WTC11 (cell line): ENCODE measurements at regions not wholly inside any gene's neighbourhood (a gene's known extent, or its start where the extent isn't known, plus 50 kb on each side); places are given as distances from the start of the nearest gene placed in this dataset.

Experiments used
- ATAC-seq: fragments of 200-7000 bp; cut with Tn5 transposase; 2 replicates; pipeline ENCODE4 v1.10.0; 2021; ENCODE audit warnings: mild to moderate bottlenecking, moderate library complexity
- CTCF ChIA-PET: fragments of 300-600 bp; sonication (Branson Sonifier 250); formaldehyde crosslinking; loops from one replicate; lab custom pipeline; 2021; ENCODE audit warnings: antibody characterized with exemption; lab: Charles Lee
- POLR2A ChIA-PET: fragments of 350-600 bp; sonication (Branson Sonifier 250); formaldehyde crosslinking; loops from one replicate; lab custom pipeline; 2021; ENCODE audit warnings: antibody characterized with exemption; lab: Charles Lee
- DNase-seq: peaks from one replicate; pipeline ENCODE4 v3.0.0; 2021; ENCODE audit warnings: low spot score
- H3K27ac Mint-ChIP-seq: 2 replicates; pipeline ENCODE4 v1.8.0; 2021; ENCODE audit warnings: mixed read lengths
- H3K27me3 Mint-ChIP-seq: 2 replicates; pipeline ENCODE4 v1.8.0; 2021; ENCODE audit warnings: low read depth, mild to moderate bottlenecking, moderate library complexity, mixed read lengths
- H3K36me3 Mint-ChIP-seq: 2 replicates; pipeline ENCODE4 v1.8.0; 2021; ENCODE audit warnings: mixed read lengths
- H3K4me1 Mint-ChIP-seq: 2 replicates; pipeline ENCODE4 v1.8.0; 2022; ENCODE audit warnings: mixed read lengths
- H3K4me3 Mint-ChIP-seq: 2 replicates; pipeline ENCODE4 v1.8.0; 2021; ENCODE audit warnings: mild to moderate bottlenecking, moderate library complexity, mixed read lengths
- H3K9me3 Mint-ChIP-seq: 2 replicates; pipeline ENCODE4 v1.8.0; 2021; ENCODE audit warnings: mixed read lengths
- EMX1 ChIP-seq: fragments of 250-450 bp; sonication (Bioruptor Pico); IDR thresholded peaks from 2 replicates; pipeline ENCODE4 v1.8.0; 2021; ENCODE audit warnings: mild to moderate bottlenecking
- FOXK1 ChIP-seq: sonication (generic); formaldehyde crosslinking; IDR thresholded peaks from 2 replicates; pipeline ENCODE4 v1.8.0; 2022; ENCODE audit warnings: mild to moderate bottlenecking, moderate library complexity, missing genetic modification reagents
- GABPB1 ChIP-seq: sonication (generic); formaldehyde crosslinking; IDR thresholded peaks from 2 replicates; pipeline ENCODE4 v1.8.1; 2023; ENCODE audit warnings: mild to moderate bottlenecking, missing genetic modification reagents
- GRHL2 ChIP-seq: fragments of 250-450 bp; sonication (Bioruptor Pico); IDR thresholded peaks from 2 replicates; pipeline ENCODE4 v1.8.0; 2022; ENCODE audit warnings: mild to moderate bottlenecking, moderate library complexity; ENCODE audit not compliant: insufficient replicate concordance, severe bottlenecking
- HMGA2 ChIP-seq: fragments of 250-450 bp; sonication (Bioruptor Pico); IDR thresholded peaks from 2 replicates; pipeline ENCODE4 v1.4.0; 2021; ENCODE audit warnings: mild to moderate bottlenecking, moderate library complexity
- IRF2 ChIP-seq: sonication (generic); formaldehyde crosslinking; IDR thresholded peaks from 2 replicates; pipeline ENCODE4 v1.8.0; 2022; ENCODE audit warnings: low read depth, missing genetic modification reagents, borderline replicate concordance
- NR1H2 ChIP-seq: sonication (generic); formaldehyde crosslinking; IDR thresholded peaks from 2 replicates; pipeline ENCODE4 v1.9.0; 2021; ENCODE audit warnings: mild to moderate bottlenecking, moderate library complexity, missing genetic modification reagents
- RELA ChIP-seq: sonication (generic); formaldehyde crosslinking; IDR thresholded peaks from 2 replicates; pipeline ENCODE4 v1.8.1; 2022; ENCODE audit warnings: missing genetic modification reagents, mild to moderate bottlenecking, borderline replicate concordance
- SMAD3 ChIP-seq: sonication (generic); formaldehyde crosslinking; IDR thresholded peaks from 2 replicates; pipeline ENCODE4 v1.8.0; 2022; ENCODE audit warnings: missing genetic modification reagents, mild to moderate bottlenecking, borderline replicate concordance
- ZNF425 ChIP-seq: fragments of 250-450 bp; sonication (Bioruptor Pico); conservative IDR thresholded peaks from 2 replicates; pipeline ENCODE4 v1.9.0; 2021; ENCODE audit warnings: mild to moderate bottlenecking
- ZNF671 ChIP-seq: fragments of 250-450 bp; sonication (Bioruptor Pico); IDR thresholded peaks from 2 replicates; pipeline ENCODE4 v1.8.0; 2021; ENCODE audit warnings: mild to moderate bottlenecking
- TF ChIP-seq, protein P1 (sequence below): sonication (generic); formaldehyde crosslinking; IDR thresholded peaks from 2 replicates; pipeline ENCODE4 v1.8.1; 2023; ENCODE audit warnings: mild to moderate bottlenecking, missing genetic modification reagents
- TF ChIP-seq, protein P2 (sequence below): sonication (generic); formaldehyde crosslinking; IDR thresholded peaks from 2 replicates; pipeline ENCODE4 v1.8.0; 2023; ENCODE audit warnings: missing genetic modification reagents, mild to moderate bottlenecking, borderline replicate concordance

DNA sequence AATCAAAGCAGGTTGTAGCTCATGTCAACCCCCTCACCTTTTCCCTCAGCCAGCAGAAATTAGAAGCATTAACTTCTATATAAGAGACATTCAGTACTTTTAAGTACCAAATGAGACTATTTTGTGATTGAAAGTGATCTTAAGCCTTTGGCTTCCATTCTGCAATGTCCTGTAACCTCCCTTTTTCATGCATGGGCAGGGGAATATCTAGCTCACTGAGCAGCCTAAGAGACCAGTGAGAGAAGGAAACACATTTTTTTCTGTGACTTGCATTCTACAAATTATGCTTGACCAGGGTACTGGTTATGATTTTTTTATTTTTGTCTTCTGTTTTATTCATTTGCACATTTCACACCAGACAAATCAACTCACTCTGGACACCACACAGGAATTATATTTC is 369.6 kb downstream of the KCTD12 start:
- CTCF ChIA-PET = no interaction called here
- 0 out of 2 replicates have a peak overlapping the region, but pooled peaks have one; percentile 6 for H3K27ac Mint-ChIP-seq
- no peak for DNase-seq
- H3K4me1 Mint-ChIP-seq = peaks cover 30% of the 10 kb centered on the region
- no peaks in the 10 kb centered on the region for H3K9me3 Mint-ChIP-seq
- no peak overlapping the region for H3K4me3 Mint-ChIP-seq
- ATAC-seq = peak; percentile 46
- POLR2A ChIA-PET = no interaction called here
- H3K27me3 Mint-ChIP-seq = no peaks in the 10 kb centered on the region
- peaks cover 3% of the 10 kb centered on the region for H3K36me3 Mint-ChIP-seq
- no peak for TF ChIP-seq GABPB1 (CRISPR knock-in tag)

GRCh38 chr13:76516013-76516412 is 370.2 kb downstream of the KCTD12 start:
- Mint-ChIP-seq H3K4me1 (peaks cover 30% of the 10 kb centered on the region), H3K27me3 (no peaks in the 10 kb centered on the region), H3K9me3 (no peaks in the 10 kb centered on the region), H3K27ac (no peak overlapping the region), H3K36me3 (no peaks in the 10 kb centered on the region), H3K4me3 (no peak overlapping the region)
- ChIA-PET CTCF (no interaction called here), POLR2A (no interaction called here)
- no peak for TF ChIP-seq ZNF425 (CRISPR knock-in tag)
- no peak for TF ChIP-seq ZNF671 (CRISPR knock-in tag)
- TF ChIP-seq HMGA2 = no peak
- no peak for TF ChIP-seq RELA (CRISPR knock-in tag)
- no peak for TF ChIP-seq SMAD3 (CRISPR knock-in tag)
- TF ChIP-seq FOXK1 (CRISPR knock-in tag) = no peak
- TF ChIP-seq, protein P1, sequence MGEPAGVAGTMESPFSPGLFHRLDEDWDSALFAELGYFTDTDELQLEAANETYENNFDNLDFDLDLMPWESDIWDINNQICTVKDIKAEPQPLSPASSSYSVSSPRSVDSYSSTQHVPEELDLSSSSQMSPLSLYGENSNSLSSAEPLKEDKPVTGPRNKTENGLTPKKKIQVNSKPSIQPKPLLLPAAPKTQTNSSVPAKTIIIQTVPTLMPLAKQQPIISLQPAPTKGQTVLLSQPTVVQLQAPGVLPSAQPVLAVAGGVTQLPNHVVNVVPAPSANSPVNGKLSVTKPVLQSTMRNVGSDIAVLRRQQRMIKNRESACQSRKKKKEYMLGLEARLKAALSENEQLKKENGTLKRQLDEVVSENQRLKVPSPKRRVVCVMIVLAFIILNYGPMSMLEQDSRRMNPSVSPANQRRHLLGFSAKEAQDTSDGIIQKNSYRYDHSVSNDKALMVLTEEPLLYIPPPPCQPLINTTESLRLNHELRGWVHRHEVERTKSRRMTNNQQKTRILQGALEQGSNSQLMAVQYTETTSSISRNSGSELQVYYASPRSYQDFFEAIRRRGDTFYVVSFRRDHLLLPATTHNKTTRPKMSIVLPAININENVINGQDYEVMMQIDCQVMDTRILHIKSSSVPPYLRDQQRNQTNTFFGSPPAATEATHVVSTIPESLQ (CRISPR knock-in tag) = no peak
- TF ChIP-seq EMX1 (CRISPR knock-in tag) = no peak
- TF ChIP-seq, protein P2, sequence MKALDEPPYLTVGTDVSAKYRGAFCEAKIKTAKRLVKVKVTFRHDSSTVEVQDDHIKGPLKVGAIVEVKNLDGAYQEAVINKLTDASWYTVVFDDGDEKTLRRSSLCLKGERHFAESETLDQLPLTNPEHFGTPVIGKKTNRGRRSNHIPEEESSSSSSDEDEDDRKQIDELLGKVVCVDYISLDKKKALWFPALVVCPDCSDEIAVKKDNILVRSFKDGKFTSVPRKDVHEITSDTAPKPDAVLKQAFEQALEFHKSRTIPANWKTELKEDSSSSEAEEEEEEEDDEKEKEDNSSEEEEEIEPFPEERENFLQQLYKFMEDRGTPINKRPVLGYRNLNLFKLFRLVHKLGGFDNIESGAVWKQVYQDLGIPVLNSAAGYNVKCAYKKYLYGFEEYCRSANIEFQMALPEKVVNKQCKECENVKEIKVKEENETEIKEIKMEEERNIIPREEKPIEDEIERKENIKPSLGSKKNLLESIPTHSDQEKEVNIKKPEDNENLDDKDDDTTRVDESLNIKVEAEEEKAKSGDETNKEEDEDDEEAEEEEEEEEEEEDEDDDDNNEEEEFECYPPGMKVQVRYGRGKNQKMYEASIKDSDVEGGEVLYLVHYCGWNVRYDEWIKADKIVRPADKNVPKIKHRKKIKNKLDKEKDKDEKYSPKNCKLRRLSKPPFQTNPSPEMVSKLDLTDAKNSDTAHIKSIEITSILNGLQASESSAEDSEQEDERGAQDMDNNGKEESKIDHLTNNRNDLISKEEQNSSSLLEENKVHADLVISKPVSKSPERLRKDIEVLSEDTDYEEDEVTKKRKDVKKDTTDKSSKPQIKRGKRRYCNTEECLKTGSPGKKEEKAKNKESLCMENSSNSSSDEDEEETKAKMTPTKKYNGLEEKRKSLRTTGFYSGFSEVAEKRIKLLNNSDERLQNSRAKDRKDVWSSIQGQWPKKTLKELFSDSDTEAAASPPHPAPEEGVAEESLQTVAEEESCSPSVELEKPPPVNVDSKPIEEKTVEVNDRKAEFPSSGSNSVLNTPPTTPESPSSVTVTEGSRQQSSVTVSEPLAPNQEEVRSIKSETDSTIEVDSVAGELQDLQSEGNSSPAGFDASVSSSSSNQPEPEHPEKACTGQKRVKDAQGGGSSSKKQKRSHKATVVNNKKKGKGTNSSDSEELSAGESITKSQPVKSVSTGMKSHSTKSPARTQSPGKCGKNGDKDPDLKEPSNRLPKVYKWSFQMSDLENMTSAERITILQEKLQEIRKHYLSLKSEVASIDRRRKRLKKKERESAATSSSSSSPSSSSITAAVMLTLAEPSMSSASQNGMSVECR (CRISPR knock-in tag) = no peak
- ATAC-seq (peak; percentile 67), DNase-seq (no peak)

DNA sequence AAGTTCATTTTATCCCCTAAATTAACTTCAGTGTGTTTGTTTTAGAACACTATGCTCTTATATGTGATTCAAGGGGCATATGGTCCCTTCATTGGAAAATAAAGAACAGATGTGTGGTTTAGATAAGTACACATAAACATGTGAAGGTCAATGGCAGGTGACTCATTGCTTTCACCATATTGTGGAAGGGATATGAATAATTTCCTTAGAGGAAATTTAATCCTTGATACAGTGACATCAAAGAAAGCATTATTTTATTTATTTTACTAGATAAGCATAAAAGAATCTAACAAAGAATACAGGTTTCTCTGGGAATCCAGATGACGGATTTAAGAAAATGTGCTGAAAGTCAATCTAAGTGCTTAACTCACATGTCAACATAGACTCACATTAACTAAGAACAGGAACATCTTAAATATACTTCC is 373.5 kb downstream of the KCTD12 start:
- no peak overlapping the region for H3K4me3 Mint-ChIP-seq
- no peak for TF ChIP-seq NR1H2 (CRISPR knock-in tag)
- CTCF ChIA-PET = no interaction called here
- DNase-seq (no peak), ATAC-seq (no peak)
- 0 out of 2 replicates have a peak, but pooled peaks cover 3% of the 10 kb centered on the region for H3K9me3 Mint-ChIP-seq
- H3K4me1 Mint-ChIP-seq = peaks cover 20% of the 10 kb centered on the region
- H3K27me3 Mint-ChIP-seq = no peaks in the 10 kb centered on the region
- H3K36me3 Mint-ChIP-seq = no peaks in the 10 kb centered on the region
- POLR2A ChIA-PET = no interaction called here
- H3K27ac Mint-ChIP-seq = no peak overlapping the region

DNA sequence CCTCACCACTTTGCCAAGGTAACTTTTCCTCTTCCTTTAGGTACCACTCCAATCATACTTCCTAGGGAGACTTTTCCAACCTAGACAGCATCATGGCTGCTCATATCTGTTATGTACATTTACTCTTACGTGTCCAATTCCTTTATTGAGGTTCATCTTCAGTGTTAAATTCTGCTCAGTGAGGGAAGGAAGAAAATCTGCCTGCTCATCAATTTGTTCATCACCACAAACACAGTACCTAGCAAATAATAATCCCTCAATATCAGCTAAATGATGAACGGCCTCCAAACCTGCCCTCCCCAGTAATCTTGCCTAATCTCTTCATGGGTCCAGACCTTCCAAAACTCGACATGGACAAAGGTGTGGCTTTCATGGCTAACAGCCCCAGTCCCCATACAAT is 380.8 kb downstream of the KCTD12 start:
- H3K4me3 Mint-ChIP-seq = no peak overlapping the region
- TF ChIP-seq GRHL2 (CRISPR knock-in tag) = no peak
- TF ChIP-seq IRF2 = no peak
- TF ChIP-seq, all 79 proteins: peak for 0
- Mint-ChIP-seq H3K27me3 (no peaks in the 10 kb centered on the region), H3K4me1 (peaks cover 8% of the 10 kb centered on the region), H3K9me3 (0 out of 2 replicates have a peak, but pooled peaks cover 2% of the 10 kb centered on the region), H3K36me3 (no peaks in the 10 kb centered on the region), H3K27ac (no peak overlapping the region)
- no peak for DNase-seq
- ChIA-PET POLR2A (no interaction called here), CTCF (no interaction called here)
- no peak for ATAC-seq
